ENCODE measurements at regions not wholly inside any gene's neighbourhood (a gene's known extent, or its start where the extent isn't known, plus 50 kb on each side); places are given as distances from the start of the nearest gene placed in this dataset.
A peak's percentile ranks its signal among the peaks of the same experiment; 100 is the strongest.

DNA sequence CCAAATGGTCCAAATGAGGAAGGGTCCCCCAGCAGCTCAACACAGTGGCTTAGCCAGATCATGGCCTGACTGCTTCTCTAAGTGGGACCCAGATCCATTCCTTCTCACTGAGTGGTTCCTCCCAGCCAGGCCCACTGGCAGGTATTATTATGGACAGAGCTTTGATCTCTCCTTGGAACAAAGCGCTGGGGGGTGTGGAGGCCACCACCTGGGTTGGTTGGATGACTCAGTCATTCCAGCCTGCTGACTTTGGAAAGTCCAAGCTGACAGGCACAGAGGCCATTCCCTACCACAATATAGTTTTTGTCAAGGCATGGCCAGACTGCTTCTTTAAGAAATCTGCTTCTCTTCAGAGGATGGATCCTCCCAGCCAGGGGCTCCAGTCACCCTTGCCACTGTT lies 341.1 kb downstream of the BTG1 start:
- DNase-seq (ENCODE audit: low spot score), result no peak

DNA sequence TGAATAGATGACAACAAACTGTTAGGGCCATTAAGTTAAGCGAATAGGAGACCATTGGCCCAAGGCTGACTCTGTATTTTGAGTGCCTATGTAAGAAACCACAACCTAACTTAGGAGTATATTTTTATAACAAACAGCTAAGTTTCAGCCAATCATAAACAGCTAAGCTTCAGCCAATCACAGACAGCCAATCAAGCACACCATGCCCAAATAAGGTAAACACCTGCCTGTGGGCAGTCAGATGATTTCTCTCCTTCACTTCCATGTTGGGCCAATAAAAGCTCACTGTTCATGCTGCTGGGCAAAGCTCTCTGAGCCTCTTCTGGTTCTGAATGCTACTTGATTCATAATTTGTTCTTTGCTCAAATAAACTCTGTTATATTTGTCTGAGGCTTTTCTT lies 344.6 kb downstream of the BTG1 start:
- no peak for DNase-seq (ENCODE audit: low spot score)

DNA sequence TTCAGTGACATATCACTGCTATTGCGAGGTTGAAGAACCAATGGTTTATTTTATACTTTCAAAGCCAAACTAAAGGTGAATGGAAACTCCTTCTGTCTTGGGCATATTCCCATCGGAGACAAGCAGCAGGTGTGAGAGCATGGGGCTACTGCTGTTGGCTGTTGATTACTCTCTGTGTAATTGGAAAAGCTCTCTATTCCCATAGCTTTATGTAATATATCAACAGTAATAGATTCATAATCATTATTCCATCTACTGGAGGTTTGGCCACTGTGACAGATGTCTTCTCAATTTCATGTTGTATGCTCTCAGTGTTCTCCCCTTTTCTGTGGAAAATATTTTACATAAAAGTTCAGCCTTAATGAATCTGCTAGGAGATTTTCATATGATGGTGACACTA lies 352.0 kb downstream of the BTG1 start:
- no peak for DNase-seq (ENCODE audit: low spot score)

DNA sequence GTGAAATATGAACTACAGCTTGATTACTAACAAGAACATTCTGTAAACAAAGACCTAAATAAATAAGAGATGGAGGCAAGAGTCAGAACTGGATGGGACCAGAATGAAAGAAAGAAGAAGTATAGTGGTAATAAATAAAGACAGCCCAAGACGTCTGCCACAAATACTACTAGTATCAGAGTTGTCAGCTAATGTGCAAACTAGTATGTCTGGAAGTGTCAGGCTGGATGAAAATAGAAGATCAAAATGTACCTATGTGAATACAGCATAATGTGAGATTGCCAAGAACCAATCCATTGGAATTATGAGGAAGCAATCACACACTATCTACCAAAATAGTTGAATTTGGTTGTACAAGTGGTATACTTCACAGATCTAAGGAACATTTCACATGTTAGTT lies 353.0 kb downstream of the BTG1 start:
- no peak for DNase-seq (ENCODE audit: low spot score)

DNA sequence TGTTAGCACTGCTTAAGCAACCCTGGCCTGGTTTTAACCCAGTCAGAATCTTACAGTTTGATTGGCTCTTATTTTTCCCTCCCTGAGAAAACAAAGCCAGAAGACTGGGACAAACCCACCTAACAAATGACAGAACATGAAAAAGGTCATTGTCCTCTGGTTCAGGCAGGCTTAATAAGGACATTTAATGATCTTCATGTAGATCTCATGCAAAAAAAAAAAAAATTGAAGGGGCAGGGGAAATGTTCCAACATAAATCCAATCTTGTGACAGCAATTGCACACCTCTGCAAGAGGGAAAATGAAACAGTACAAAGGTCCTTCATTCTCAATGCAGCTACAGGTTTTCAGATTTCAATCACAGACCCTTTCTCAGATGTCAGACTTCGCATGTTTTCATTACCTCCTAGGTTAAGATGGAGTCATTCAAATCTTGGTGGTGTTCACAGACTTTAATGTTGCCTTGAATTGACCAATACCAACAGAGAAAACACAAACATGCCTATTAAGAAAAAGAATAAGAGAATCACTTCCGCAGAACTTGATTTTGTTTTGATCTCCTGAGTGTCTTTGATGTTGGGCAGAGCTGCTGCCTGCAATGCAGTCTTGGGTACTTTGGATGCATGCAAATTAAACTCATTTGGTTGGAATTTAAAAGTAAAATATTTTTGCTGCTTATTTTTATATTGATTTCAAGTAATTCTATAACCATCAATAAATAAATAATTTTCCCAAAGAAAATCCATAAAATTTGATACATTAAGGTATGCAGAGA lies 359.0 kb downstream of the BTG1 start:
- DNase-seq (ENCODE audit: low spot score), result no peak

DNA sequence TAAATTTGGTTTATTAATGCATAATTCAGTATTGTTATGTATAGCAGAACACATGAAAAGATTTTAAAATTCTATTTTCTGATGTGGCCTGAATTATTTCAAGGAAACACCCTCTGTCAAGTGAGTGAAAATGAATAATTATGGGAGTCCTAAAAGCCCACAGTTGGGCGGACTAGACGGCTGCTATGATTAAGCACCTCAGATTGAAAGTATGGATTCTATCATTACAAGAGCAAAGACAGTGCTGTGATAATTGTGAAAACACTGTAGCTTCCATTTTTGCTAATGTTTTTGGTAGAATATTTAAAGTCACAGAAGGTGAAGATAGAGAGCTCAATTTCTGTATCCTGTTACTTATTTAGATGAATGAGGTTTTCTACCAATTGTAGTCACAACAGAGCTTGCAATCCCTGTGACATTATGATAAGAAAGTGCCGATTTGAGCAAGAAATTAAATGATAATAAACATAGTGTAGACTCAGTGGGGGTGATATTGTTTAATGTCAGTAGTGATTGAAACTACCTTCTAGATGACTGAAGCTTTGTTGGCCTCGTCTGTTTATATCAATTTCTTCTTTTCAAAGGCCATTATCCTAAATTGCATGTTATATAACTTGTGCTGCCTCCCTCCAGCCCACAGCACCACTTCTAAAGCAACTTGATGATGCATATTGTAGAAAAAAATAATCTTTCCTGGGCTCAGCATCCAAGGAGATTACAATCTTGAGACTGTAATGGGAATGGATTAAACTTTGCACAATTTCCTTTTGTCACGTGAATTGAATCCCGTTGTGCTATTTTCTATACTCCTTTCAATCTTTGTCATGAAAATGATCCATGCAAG lies 359.8 kb downstream of the BTG1 start:
- no peak for DNase-seq (ENCODE audit: low spot score)

DNA sequence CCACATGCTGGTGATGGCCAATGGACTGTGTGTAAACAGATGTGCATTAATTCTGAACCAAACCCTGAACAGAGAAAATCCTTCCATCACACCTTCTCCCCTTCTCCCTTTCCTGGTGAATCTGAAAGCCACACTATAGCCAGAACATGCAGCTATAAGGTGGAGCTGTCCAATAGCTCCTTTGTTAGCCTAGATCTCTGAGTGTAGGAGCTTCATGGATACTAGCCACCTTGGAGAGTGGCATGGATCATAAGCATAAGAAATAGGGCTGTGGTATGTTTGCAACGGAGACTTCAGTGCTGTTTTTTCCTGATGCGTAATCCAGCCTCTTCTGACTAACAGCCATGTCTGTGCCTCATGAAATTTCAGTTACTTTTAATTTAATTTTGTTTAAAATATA lies 364.5 kb downstream of the BTG1 start:
- DNase-seq (ENCODE audit: low spot score), result no peak

DNA sequence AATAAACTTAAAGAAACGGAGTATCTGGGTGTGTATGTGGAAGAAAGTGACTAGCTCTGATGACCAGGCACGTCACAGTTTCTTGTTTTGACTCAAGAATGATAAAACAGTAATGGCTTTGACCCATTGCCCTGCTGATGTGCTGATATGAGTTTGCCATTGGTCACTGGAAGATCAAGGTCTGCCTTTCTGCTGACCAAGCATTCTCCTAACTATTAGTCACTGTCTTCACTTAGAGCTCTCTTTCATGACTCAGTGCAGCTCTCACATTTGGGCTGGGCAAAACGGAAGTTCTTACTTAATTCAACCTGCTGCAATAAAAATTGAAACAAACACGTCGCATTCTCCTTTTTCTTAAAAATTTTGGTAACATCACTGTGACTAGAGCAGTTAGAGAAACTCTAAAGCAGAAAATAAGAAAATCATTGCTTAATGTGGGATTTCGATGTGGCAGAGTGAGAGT lies 366.7 kb downstream of the BTG1 start:
- DNase-seq (ENCODE audit: low spot score), result peak; percentile 83

DNA sequence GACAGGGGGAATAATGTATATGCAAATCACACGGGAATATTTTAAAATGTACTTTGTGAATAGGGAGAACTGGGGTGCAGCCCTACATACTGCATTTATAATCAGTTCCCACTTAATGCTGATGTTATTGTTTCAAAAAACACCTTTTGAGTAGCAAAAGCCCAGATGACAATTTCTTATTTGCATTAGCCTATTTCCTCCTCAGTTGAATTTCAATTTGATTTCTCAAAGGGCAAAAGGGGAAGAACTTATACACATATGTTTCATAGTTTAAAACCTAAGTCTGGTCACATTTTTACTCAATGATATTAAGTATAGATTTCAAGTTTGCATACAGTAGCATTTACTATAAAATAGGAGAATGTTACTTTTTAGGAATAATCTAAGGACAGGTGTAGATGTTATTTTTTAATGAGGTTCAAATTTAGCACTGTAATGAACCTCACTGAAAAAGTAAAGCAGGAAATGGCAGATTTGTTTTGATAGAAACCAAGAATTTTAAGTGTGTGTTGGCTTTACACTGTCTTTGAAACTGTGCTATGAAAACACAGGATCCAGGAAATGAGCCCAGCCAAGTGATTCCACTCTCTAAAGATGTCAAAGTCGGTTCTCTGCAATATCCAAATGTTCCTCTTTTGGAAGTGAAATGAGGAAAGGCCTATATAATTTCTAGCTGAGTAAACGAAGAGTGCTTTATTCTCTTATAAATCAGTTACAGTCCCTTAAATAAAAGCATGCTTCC lies 367.4 kb downstream of the BTG1 start:
- DNase-seq (ENCODE audit: low spot score), result no peak

DNA sequence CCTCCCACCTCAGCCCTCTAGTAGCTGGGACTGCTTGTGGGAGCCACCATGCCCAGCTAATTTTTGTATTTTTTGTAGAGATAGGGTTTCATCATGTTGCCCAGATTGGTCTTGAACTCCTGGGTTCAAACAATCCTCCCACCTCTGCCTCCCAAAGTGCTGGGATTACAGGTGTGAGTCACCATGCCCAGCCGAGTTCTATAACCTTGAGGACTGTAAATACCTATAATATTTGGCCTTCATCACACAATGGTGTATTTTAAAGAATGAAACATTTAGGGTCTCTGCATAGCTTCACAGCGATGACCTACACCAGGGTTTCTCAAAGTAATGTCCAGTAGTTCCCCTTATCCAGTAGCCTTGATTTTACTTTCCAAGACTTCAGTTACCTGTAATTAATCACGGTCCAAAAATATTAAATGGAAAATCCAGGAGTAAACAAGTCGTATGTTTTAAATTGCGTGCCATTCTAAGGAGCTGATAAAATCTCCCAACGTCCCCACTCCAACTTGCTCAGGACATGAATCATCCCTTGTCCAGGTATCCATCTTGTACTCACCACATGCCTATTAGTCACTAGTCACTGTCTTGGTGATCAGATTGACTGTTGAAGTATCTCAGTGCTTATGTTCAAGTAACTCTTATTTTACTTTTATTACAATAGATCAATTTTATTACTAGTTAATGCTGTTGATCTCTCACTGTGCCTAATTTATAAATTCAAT lies 368.2 kb downstream of the BTG1 start:
- DNase-seq (ENCODE audit: low spot score), result peak; percentile 25

DNA sequence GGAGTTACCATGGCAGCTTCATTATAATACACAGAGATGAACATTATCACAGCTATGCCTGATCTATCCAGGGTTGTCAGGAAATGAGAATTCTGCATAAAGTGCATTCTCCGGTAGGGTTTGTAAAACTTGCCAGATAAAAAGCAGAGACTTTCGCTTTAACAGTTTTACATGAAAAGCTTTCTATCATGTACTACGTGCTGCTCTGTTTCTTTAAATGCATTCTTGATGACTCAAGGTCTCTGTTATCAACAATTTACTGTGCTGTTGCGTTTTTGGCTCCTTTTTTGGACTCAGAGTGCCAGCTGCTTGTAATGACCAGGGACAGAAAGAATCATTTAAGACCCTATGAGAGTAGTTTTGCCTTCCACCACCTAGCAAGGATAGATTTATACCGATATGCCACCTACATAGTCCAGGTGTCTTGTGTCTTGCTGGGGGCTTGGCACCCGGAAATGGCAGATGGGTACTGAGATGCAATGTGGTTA lies 371.2 kb downstream of the BTG1 start:
- DNase-seq (ENCODE audit: low spot score), result no peak

DNA sequence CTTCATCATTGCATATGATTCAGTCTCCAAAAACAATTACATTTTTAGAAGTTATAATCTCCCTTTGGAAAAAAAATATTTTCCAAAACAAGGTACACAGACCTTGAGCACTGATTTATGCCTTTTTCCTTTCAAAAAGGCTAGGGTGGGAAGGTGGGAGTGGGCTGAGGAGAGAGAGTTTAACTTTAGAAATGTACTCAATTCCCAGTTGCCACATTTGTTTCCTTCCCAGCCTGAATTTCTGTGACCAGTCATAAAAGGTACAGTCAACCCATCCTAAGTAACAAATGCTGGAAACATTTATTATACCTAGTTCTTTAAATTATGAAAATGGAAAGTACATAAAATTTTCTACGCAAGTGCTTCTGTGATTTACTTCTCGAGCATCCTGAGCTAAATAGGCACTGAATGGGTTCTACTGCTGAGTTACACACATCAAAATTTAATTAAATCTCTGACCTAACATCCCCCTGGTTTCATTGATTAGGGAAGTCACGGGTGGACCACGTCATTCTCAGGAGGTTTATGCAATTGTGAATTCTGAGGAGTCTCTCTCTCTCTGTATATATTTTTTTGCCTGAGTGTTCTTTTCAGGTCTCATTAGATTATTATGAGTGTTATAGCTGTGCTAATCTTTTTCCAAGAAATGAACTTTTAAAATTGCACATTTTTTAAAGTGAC lies 371.8 kb downstream of the BTG1 start:
- no peak for DNase-seq (ENCODE audit: low spot score)

DNA sequence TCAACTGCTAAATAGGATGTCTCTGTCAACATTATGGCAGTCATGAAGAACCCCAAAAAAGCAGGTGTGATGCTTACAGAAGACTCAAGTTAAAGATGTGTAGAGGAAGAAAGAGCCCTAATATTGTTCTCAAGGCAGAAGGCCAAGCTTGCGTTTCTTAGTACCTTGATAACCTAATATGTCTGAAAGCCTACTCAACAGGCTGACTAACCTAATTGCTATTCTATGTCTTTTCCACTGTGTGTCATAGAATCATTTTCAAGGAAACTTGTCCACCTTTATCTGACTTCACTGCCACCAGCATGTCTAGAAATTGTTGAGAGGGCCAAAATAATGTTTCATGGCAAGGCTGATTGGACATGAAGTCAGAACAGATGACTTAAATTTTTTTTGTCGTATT lies 373.2 kb downstream of the BTG1 start:
- no peak for DNase-seq (ENCODE audit: low spot score)

DNA sequence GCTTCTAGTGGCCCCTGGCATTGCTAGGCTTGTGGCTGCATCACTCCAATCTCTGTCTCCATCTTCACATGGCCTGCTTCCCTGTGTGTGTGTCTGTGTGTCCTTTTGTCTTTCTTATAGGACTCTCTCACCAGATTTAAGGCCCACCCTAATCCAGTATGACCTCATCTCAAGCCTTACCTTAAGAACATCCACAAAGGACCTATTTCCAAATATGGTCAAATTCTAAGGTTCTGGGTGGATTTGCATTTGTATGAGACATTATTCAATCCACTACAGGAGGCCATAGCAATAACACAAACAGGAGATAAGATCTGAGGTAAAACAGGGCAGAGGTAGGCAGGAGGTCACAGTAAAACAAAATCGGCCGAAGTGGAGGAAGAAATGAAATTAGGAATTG lies 375.9 kb downstream of the BTG1 start:
- DNase-seq (ENCODE audit: low spot score), result no peak

DNA sequence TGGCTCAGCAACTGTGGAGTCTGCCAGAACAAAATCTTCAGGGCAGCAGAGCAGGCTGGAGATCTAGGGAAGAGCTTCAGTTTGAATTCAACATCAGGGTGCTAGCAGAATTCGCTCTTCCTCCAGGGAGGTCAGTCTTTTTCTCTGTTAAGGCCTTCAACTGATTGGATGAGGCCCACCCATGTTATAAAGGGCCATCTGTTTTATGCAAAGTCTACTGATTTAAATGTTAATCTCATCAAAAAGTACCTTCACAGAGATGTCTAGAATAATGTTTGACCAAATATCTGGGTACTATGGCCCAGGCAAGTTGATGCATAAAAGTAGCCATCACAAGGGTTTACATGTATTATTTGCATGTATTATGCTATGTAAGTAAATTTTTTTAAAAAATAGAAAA lies 378.4 kb downstream of the BTG1 start:
- no peak for DNase-seq (ENCODE audit: low spot score)

DNA sequence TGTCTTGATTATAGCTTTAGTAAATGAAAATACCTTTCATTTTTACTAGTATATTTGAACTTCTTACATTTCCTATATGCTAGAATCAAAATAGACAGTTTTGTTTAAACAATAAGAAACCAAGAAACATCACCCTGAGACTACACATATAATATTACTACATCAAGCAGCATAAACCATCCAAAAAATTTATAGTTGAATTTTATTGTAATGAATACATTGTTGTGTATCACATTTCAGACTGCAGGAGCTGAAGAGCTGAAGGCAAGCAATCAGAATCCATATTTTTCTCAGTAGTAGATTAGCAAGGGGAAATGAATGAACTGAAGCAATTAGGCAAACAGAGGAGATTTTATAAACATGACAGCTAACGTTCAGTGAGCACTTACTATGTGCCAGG lies 379.2 kb downstream of the BTG1 start:
- DNase-seq (ENCODE audit: low spot score), result no peak

DNA sequence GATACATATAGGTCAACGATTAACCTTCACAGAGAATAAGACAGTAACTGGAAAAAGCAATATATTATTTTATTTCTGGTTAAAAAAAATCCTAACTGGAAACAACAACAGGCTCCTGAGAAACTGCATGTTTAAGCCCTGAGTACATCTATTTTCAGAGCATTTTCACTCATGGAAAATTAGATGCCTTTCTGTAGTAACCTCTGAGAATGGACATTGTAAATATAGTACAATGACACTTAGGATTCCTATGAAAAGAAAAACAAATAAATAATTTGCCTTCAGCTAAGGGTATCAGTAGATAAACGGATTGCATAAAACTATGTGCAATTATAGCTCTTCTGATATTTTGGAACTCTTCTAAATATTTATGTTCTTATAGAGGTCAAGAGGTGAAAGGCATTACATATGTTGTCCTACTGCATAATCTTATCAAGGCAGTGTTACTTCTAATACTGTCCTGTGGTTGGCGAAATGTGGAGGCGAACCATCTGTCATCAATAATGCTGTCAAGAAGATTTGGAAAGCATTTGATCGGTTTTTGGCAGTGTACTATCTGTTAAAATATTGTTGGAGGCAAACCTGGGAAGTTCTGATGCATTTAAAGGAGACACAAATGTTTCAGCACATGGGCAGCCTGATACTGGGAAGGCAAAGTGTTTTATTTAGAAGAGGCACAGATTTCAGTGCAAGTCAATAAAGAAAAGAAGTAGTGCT lies 381.8 kb downstream of the BTG1 start:
- no peak for DNase-seq (ENCODE audit: low spot score)

DNA sequence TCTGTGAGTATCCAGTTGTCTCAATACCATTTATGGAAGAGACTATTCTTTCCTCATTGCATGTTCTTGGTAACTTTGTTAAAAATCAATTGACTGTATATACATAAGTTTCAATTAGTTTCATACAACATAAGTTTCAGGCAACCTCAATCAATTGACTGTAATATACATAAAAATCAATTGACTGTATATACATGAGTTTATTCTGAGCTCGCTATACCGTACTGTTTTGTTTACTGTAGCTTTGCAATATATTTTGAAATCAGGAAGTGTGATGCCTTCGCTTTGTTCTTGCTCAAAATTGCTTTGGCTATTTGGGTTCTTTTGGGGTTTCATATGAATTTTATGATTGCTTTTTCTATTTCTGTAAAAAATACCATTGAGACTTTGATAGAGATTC lies 392.0 kb downstream of the BTG1 start:
- DNase-seq (ENCODE audit: low spot score), result no peak

DNA sequence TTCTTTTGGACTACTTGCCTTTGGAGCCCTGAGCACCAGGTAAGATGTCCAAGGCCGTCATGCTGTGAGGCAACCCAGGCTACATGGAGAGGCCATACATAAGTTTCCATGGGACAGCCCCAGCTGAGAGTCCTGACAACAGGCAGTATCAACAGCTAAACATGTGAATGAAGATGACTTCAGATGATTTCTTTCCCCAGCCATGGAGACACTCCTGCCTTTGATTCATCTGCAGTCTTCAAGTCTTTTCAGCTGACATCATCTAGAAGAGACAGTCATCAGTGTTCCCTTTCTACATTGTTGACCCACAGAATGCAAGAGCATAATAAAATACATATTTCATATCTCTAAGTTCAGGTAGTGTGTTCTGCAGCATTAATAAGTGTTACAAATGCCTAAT lies 398.7 kb downstream of the BTG1 start:
- DNase-seq (ENCODE audit: low spot score), result no peak

DNA sequence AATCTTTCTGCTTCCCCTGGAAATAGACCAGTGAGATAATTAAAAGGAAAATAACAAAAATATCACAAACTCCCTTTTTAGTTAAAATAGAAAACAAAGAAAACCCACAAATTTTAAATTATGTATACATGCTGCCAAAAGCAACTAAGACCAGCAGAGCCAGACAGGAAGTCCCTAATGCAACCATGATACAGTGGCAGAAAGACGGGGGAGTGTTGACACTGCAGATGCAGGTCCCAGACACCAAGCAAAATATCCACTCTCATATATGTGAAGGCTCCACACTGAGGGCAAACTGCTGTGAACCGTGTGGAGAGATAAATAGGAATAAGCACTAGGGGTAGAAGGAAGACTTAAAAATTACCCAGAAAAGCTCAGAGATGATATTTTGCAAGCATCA lies 401.0 kb downstream of the BTG1 start:
- DNase-seq (ENCODE audit: low spot score), result no peak

All from HT-29 (cell line).